Body of pancreas (tissue), 4 donors: ENCODE measurements at regions not wholly inside any gene's neighbourhood (a gene's known extent, or its start where the extent isn't known, plus 50 kb on each side); places are given as distances from the start of the nearest gene placed in this dataset.

Experiments used
- ATAC-seq: fragments of 150-250 bp; one replicate; pipeline ENCODE4 v1.9.1; 2016
- DNase-seq, 4 donors: peaks; one replicate each; pipeline ENCODE4 v3.0.0-alpha.2; 2019
- H3K27ac ChIP-seq, 4 donors: fragments of 200-600 bp; sonication (generic); 1 replicate in 3 of 4; 2 replicates in 1 of 4; pipeline versions ENCODE4 v1.5.1 to v1.6.1; 2016 to 2019; ENCODE audit warnings: mild to moderate bottlenecking in 1 of 4, mixed read lengths in 1 of 4, moderate library complexity in 1 of 4
- H3K27me3 ChIP-seq, 2 donors: fragments of 200-600 bp; sonication (generic); one replicate each; pipeline ENCODE4 v1.6.0; 2016; ENCODE audit warnings: mild to moderate bottlenecking in 1 of 2
- H3K36me3 ChIP-seq, 2 donors: fragments of 200-600 bp; sonication (generic); replicated peaks in 1 of 2; 2 replicates each; pipeline ENCODE4 v1.5.1; 2016; ENCODE audit warnings: low read depth in 2 of 2; ENCODE audit not compliant: insufficient read depth in 1 of 2
- H3K4me1 ChIP-seq: fragments of 200-600 bp; sonication (generic); one replicate; pipeline ENCODE4 v1.6.0; 2016
- H3K4me3 ChIP-seq, 2 donors: fragments of 200-600 bp; sonication (generic); 1 replicate in 1 of 2; 2 replicates in 1 of 2; pipeline ENCODE4 v1.5.1; 2016 to 2019
- H3K9me3 ChIP-seq, 3 donors: fragments of 200-600 bp; sonication (generic); 1 replicate in 2 of 3; 2 replicates in 1 of 3; pipeline ENCODE4 v1.5.1; 2016
- POLR2A ChIP-seq, 3 donors: fragments of 450-650 bp; IDR thresholded peaks; one replicate each; pipeline ENCODE4 v1.6.1; 2016; ENCODE audit warnings: antibody characterized with exemption in 3 of 3, mild to moderate bottlenecking in 2 of 3
- WGBS, 2 donors: methylation state at CpG; one replicate each; pipeline ENCODE4 v1.1.5; 2017; 5-methylcytosine and 5-hydroxymethylcytosine counted together
- intact Hi-C: fragments of 100-400 bp; cut with DNase I; formaldehyde crosslinking; loops from one replicate; pipeline ENCODE4 v1.15.1; 2023
- TF ChIP-seq, protein P1 (sequence below), 7 experiments: fragments of 450-650 bp in 4 of 7; fragments of 200-600 bp in 3 of 7; sonication (generic) in 3 of 7; IDR thresholded peaks; one replicate each; pipeline ENCODE4 v1.5.1; 2016 to 2019; ENCODE audit warnings: antibody characterized with exemption in 7 of 7

GRCh38 chr12:105622846-105623736, 292.6 kb downstream of the C12orf75 start:
- intact Hi-C loops: no loop called here
- no peaks in the 10 kb centered on the region for H3K36me3 ChIP-seq
- H3K27ac ChIP-seq: no peak overlapping the region
- no peak for ATAC-seq
- H3K27me3 ChIP-seq: no peaks in the 10 kb centered on the region
- no peak for DNase-seq
- H3K4me3 ChIP-seq: no peak overlapping the region
- H3K4me1 ChIP-seq: no peaks in the 10 kb centered on the region
- H3K9me3 ChIP-seq: no peaks in the 10 kb centered on the region
- WGBS, 2 donors: 71 to 79% methylated on average over 9 of the region's 9 CpGs
- TF ChIP-seq, protein P1, sequence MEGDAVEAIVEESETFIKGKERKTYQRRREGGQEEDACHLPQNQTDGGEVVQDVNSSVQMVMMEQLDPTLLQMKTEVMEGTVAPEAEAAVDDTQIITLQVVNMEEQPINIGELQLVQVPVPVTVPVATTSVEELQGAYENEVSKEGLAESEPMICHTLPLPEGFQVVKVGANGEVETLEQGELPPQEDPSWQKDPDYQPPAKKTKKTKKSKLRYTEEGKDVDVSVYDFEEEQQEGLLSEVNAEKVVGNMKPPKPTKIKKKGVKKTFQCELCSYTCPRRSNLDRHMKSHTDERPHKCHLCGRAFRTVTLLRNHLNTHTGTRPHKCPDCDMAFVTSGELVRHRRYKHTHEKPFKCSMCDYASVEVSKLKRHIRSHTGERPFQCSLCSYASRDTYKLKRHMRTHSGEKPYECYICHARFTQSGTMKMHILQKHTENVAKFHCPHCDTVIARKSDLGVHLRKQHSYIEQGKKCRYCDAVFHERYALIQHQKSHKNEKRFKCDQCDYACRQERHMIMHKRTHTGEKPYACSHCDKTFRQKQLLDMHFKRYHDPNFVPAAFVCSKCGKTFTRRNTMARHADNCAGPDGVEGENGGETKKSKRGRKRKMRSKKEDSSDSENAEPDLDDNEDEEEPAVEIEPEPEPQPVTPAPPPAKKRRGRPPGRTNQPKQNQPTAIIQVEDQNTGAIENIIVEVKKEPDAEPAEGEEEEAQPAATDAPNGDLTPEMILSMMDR (IDR thresholded peaks at IDR 0.05): no peak
- no peak for TF ChIP-seq POLR2A (IDR thresholded peaks at IDR 0.05)

DNA sequence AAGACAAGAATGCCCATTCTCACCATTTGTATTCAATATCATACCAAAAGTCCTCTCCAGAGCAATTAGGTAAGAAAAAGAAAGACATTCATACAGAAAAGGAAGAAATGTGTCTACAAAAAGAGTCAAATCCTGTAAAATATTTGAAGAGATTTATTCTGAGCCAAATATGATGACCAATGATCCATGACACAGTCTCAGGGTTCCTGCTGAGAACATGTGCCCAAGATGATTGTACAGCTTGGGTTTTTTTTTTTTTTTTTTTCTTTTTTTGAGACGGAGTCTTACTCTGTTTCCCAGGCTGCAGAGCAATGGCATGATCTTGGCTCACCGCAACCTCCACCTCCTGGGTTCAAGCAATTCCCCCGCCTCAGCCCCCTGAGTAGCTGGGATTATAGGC, 296.2 kb downstream of the C12orf75 start:
- no peak for ATAC-seq
- TF ChIP-seq, protein P1 (IDR thresholded peaks at IDR 0.05): no peak
- no peak for TF ChIP-seq POLR2A (IDR thresholded peaks at IDR 0.05)
- DNase-seq: no peak

GRCh38 chr12:105637470-105637869, 307.0 kb downstream of the C12orf75 start:
- no peak for ATAC-seq
- WGBS, 2 donors: 74 to 77% methylated on average over 2 of the region's 2 CpGs

More for the DNA sequence above, 296.2 kb downstream of the C12orf75 start:
- no peaks in the 10 kb centered on the region for H3K9me3 ChIP-seq
- no peaks in the 10 kb centered on the region for H3K36me3 ChIP-seq
- 85 to 93% methylated on average over 3 of the region's 3 CpGs for WGBS, 2 donors
- intact Hi-C loops: no loop called here
- H3K4me3 ChIP-seq: no peak overlapping the region
- no peaks in the 10 kb centered on the region for H3K27me3 ChIP-seq
- no peaks in the 10 kb centered on the region for H3K4me1 ChIP-seq
- H3K27ac ChIP-seq: no peak overlapping the region

DNA sequence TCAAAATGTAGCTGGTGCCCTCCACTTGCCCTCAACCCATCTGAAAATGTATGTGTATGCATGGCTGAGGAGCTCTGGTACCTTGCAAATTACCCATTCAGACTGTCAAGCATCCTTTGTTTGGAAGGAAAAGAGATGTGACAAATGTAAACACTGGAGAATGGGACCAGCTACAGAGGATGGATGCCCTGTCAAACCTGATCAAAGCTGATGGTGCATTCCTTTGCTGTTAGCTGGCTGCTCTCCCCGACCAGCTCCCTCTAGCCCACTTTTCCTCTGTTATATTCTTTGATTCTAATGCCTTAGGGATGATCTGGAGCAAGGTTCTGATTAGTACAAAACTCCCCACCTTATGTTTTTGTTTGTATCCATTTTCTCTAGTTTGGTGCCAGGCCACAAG, 310.3 kb downstream of the C12orf75 start:
- Histone ChIP-seq H3K27me3 (no peaks in the 10 kb centered on the region), H3K4me3 (no peak overlapping the region), H3K36me3 (no peaks in the 10 kb centered on the region), H3K9me3 (no peaks in the 10 kb centered on the region), H3K4me1 (no peaks in the 10 kb centered on the region), H3K27ac (no peak overlapping the region)
- intact Hi-C loops: no loop called here
- WGBS, 2 donors: 38 to 41% methylated on average over 1 of the region's 1 CpG
- DNase-seq (no peak), ATAC-seq (no peak)
- TF ChIP-seq, protein P1 (IDR thresholded peaks at IDR 0.05): no peak
- TF ChIP-seq POLR2A (IDR thresholded peaks at IDR 0.05): no peak

More at GRCh38 chr12:105637470-105637869, 307.0 kb downstream of the C12orf75 start:
- DNase-seq: no peak
- H3K4me3 ChIP-seq: no peak overlapping the region
- intact Hi-C loops: no loop called here
- no peak for TF ChIP-seq POLR2A (IDR thresholded peaks at IDR 0.05)
- TF ChIP-seq, protein P1 (IDR thresholded peaks at IDR 0.05): no peak
- H3K27ac ChIP-seq: no peak overlapping the region
- no peaks in the 10 kb centered on the region for H3K9me3 ChIP-seq
- no peaks in the 10 kb centered on the region for H3K4me1 ChIP-seq
- H3K36me3 ChIP-seq: no peaks in the 10 kb centered on the region
- no peaks in the 10 kb centered on the region for H3K27me3 ChIP-seq

- no peak for TF ChIP-seq POLR2A (IDR thresholded peaks at IDR 0.05)
- TF ChIP-seq, protein P1 (IDR thresholded peaks at IDR 0.05): no peak
- Histone ChIP-seq H3K9me3 (no peaks in the 10 kb centered on the region), H3K27ac (no peak overlapping the region), H3K4me1 (no peaks in the 10 kb centered on the region), H3K27me3 (no peaks in the 10 kb centered on the region), H3K36me3 (no peaks in the 10 kb centered on the region), H3K4me3 (no peak overlapping the region)
- no peak for ATAC-seq
- intact Hi-C loops: no loop called here
- no peak for DNase-seq
- 75 to 79% methylated on average over 5 of the region's 5 CpGs for WGBS, 2 donors
These were observed 311.3 kb downstream of the C12orf75 start for GRCh38 chr12:105641749-105642148.
